HEK293 (cell line): ENCODE measurements at regions not wholly inside any gene's neighbourhood (a gene's known extent, or its start where the extent isn't known, plus 50 kb on each side); places are given as distances from the start of the nearest gene placed in this dataset.

Source experiments
- ATF2 ChIP-seq: fragments of 450-650 bp; formaldehyde crosslinking; IDR thresholded peaks from 2 replicates; pipeline ENCODE4 v1.5.1; 2016; ENCODE audit warnings: missing biosample characterization, missing genetic modification characterization, low read depth
- CTCF ChIP-seq: fragments of 450-650 bp; formaldehyde crosslinking; IDR thresholded peaks from 2 replicates; pipeline ENCODE4 v1.5.1; 2016; ENCODE audit warnings: missing biosample characterization, missing genetic modification characterization
- ELK4 ChIP-seq: IDR thresholded peaks from 2 replicates; pipeline ENCODE4 v1.6.1; 2011; ENCODE audit warnings: mild to moderate bottlenecking, low read depth, low read length, borderline replicate concordance
- KLF10 ChIP-seq: fragments of 450-650 bp; IDR thresholded peaks from 2 replicates; pipeline ENCODE4 v1.5.1; 2018; ENCODE audit warnings: missing biosample characterization, mild to moderate bottlenecking, missing genetic modification characterization
- RBAK ChIP-seq: fragments of 450-650 bp; formaldehyde crosslinking; IDR thresholded peaks from 2 replicates; pipeline ENCODE4 v1.5.1; 2016; ENCODE audit warnings: missing biosample characterization, missing genetic modification characterization
- SP2 ChIP-seq: fragments of 450-650 bp; formaldehyde crosslinking; IDR thresholded peaks from 2 replicates; pipeline ENCODE4 v1.5.1; 2016; ENCODE audit warnings: missing biosample characterization, missing genetic modification characterization
- TCF7L2 ChIP-seq: IDR thresholded peaks from 2 replicates; pipeline ENCODE4 v1.6.1; 2011; ENCODE audit warnings: low read depth, mild to moderate bottlenecking, inconsistent platforms, low read length, moderate library complexity, borderline replicate concordance
- ZNF133 ChIP-seq: fragments of 450-650 bp; formaldehyde crosslinking; IDR thresholded peaks from 2 replicates; pipeline ENCODE4 v1.5.1; 2016; ENCODE audit warnings: missing biosample characterization, missing genetic modification characterization
- ZNF18 ChIP-seq: fragments of 450-650 bp; formaldehyde crosslinking; IDR thresholded peaks from 2 replicates; pipeline ENCODE4 v1.5.1; 2016; ENCODE audit warnings: missing biosample characterization, missing genetic modification characterization
- ZNF266 ChIP-seq: fragments of 450-650 bp; formaldehyde crosslinking; IDR thresholded peaks from 2 replicates; pipeline ENCODE4 v1.5.1; 2016; ENCODE audit warnings: missing biosample characterization, missing genetic modification characterization, low read depth
- ZNF350 ChIP-seq: fragments of 450-650 bp; formaldehyde crosslinking; IDR thresholded peaks from 2 replicates; pipeline ENCODE4 v1.5.0; 2017; ENCODE audit warnings: missing biosample characterization, mild to moderate bottlenecking, missing genetic modification characterization
- ZNF501 ChIP-seq: fragments of 450-650 bp; formaldehyde crosslinking; IDR thresholded peaks from 2 replicates; pipeline ENCODE4 v1.5.1; 2016; ENCODE audit warnings: missing biosample characterization, missing genetic modification characterization
- ZNF707 ChIP-seq: fragments of 450-650 bp; formaldehyde crosslinking; IDR thresholded peaks from 2 replicates; pipeline ENCODE4 v1.5.1; 2016; ENCODE audit warnings: missing biosample characterization, missing genetic modification characterization

GRCh38 chr15:70199540-70200410, 102.1 kb upstream of the TLE3 start:
- no peak for TF ChIP-seq SP2 (tag by site-specific recombination)
- TF ChIP-seq TCF7L2, result no peak
- no peak for TF ChIP-seq CTCF
- TF ChIP-seq ZNF266 (tag by site-specific recombination), result no peak
- no peak for TF ChIP-seq ATF2 (tag by site-specific recombination)
- no peak for TF ChIP-seq ZNF18 (tag by site-specific recombination)
- TF ChIP-seq ZNF133 (tag by site-specific recombination), result no peak
- TF ChIP-seq RBAK (tag by site-specific recombination), result no peak
- TF ChIP-seq ELK4, result no peak
- no peak for TF ChIP-seq ZNF350 (tag by site-specific recombination)
- no peak for TF ChIP-seq KLF10 (tag by site-specific recombination)
- TF ChIP-seq ZNF501 (tag by site-specific recombination), result no peak
- TF ChIP-seq ZNF707 (tag by site-specific recombination), result no peak
